ENCODE measurements at regions not wholly inside any gene's neighbourhood (a gene's known extent, or its start where the extent isn't known, plus 50 kb on each side); places are given as distances from the start of the nearest gene placed in this dataset.

GRCh38 chr9:106450549-106450948 lies 412.4 kb upstream of the ZNF462 start (continued):
- TF ChIP-seq, protein P1, sequence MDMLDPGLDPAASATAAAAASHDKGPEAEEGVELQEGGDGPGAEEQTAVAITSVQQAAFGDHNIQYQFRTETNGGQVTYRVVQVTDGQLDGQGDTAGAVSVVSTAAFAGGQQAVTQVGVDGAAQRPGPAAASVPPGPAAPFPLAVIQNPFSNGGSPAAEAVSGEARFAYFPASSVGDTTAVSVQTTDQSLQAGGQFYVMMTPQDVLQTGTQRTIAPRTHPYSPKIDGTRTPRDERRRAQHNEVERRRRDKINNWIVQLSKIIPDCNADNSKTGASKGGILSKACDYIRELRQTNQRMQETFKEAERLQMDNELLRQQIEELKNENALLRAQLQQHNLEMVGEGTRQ (CRISPR knock-in tag; IDR thresholded peaks at IDR 0.05): no peak
- TF ChIP-seq, protein P2, sequence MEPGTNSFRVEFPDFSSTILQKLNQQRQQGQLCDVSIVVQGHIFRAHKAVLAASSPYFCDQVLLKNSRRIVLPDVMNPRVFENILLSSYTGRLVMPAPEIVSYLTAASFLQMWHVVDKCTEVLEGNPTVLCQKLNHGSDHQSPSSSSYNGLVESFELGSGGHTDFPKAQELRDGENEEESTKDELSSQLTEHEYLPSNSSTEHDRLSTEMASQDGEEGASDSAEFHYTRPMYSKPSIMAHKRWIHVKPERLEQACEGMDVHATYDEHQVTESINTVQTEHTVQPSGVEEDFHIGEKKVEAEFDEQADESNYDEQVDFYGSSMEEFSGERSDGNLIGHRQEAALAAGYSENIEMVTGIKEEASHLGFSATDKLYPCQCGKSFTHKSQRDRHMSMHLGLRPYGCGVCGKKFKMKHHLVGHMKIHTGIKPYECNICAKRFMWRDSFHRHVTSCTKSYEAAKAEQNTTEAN (CRISPR knock-in tag; IDR thresholded peaks at IDR 0.05): no peak
- TF ChIP-seq E2F4 (CRISPR knock-in tag; IDR thresholded peaks at IDR 0.05; ENCODE audit: borderline replicate concordance, low read depth): no peak
- no peak for TF ChIP-seq ATF2 (CRISPR knock-in tag; IDR thresholded peaks at IDR 0.05; ENCODE audit: borderline replicate concordance, low read depth)
- no peak for TF ChIP-seq CBFB (CRISPR knock-in tag; IDR thresholded peaks at IDR 0.05; ENCODE audit: low read depth)
- TF ChIP-seq SMAD4 (CRISPR knock-in tag; IDR thresholded peaks at IDR 0.05): no peak
- TF ChIP-seq ZNF219 (CRISPR knock-in tag; IDR thresholded peaks at IDR 0.05; ENCODE audit: borderline replicate concordance): no peak
- TF ChIP-seq ZNF671 (CRISPR knock-in tag; IDR thresholded peaks at IDR 0.05): no peak
- TF ChIP-seq NFE2L1 (CRISPR knock-in tag; IDR thresholded peaks at IDR 0.05): no peak
- no peak for TF ChIP-seq PRRX2 (CRISPR knock-in tag; IDR thresholded peaks at IDR 0.05)

GRCh38 chr9:106451223-106451622 lies 411.7 kb upstream of the ZNF462 start:
- Mint-ChIP-seq H3K27me3 (ENCODE audit: low read depth) (no peaks in the 10 kb centered on the region), H3K9me3 (peaks cover 8% of the 10 kb centered on the region; the same call in 1 of the 2 replicates), H3K4me1 (peaks cover 12% of the 10 kb centered on the region), H3K36me3 (no peaks in the 10 kb centered on the region), H3K27ac (no peak overlapping the region), H3K4me3 (no peak overlapping the region)
- DNase-seq (ENCODE audit: low spot score) (no peak), ATAC-seq (no peak)
- ChIA-PET POLR2A (no interaction called here), CTCF (interaction anchor here (1.1 kb wide), 1 partner anchor 570 kb away, joined by 3 read pairs; no protein-coding TSS in a partner anchor)
- TF ChIP-seq, protein P3, sequence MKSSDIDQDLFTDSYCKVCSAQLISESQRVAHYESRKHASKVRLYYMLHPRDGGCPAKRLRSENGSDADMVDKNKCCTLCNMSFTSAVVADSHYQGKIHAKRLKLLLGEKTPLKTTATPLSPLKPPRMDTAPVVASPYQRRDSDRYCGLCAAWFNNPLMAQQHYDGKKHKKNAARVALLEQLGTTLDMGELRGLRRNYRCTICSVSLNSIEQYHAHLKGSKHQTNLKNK (CRISPR knock-in tag; IDR thresholded peaks at IDR 0.05): no peak
- TF ChIP-seq FOXK1 (CRISPR knock-in tag; IDR thresholded peaks at IDR 0.05): no peak
- TF ChIP-seq TP53 (CRISPR knock-in tag; IDR thresholded peaks at IDR 0.05): no peak
- no peak for TF ChIP-seq ZNF416 (CRISPR knock-in tag; IDR thresholded peaks at IDR 0.05)
- no peak for TF ChIP-seq NFYB (CRISPR knock-in tag; conservative IDR thresholded peaks at IDR 0.05; ENCODE audit: low read depth)
- TF ChIP-seq ZNF138 (CRISPR knock-in tag; conservative IDR thresholded peaks at IDR 0.05): no peak
- TF ChIP-seq NFE2L1 (CRISPR knock-in tag; IDR thresholded peaks at IDR 0.05): no peak
- TF ChIP-seq FOXJ3 (CRISPR knock-in tag; IDR thresholded peaks at IDR 0.05; ENCODE audit: borderline replicate concordance): no peak
- TF ChIP-seq, protein P4, sequence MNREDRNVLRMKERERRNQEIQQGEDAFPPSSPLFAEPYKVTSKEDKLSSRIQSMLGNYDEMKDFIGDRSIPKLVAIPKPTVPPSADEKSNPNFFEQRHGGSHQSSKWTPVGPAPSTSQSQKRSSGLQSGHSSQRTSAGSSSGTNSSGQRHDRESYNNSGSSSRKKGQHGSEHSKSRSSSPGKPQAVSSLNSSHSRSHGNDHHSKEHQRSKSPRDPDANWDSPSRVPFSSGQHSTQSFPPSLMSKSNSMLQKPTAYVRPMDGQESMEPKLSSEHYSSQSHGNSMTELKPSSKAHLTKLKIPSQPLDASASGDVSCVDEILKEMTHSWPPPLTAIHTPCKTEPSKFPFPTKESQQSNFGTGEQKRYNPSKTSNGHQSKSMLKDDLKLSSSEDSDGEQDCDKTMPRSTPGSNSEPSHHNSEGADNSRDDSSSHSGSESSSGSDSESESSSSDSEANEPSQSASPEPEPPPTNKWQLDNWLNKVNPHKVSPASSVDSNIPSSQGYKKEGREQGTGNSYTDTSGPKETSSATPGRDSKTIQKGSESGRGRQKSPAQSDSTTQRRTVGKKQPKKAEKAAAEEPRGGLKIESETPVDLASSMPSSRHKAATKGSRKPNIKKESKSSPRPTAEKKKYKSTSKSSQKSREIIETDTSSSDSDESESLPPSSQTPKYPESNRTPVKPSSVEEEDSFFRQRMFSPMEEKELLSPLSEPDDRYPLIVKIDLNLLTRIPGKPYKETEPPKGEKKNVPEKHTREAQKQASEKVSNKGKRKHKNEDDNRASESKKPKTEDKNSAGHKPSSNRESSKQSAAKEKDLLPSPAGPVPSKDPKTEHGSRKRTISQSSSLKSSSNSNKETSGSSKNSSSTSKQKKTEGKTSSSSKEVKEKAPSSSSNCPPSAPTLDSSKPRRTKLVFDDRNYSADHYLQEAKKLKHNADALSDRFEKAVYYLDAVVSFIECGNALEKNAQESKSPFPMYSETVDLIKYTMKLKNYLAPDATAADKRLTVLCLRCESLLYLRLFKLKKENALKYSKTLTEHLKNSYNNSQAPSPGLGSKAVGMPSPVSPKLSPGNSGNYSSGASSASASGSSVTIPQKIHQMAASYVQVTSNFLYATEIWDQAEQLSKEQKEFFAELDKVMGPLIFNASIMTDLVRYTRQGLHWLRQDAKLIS (CRISPR knock-in tag; IDR thresholded peaks at IDR 0.05; ENCODE audit: borderline replicate concordance): no peak
- TF ChIP-seq, protein P5, sequence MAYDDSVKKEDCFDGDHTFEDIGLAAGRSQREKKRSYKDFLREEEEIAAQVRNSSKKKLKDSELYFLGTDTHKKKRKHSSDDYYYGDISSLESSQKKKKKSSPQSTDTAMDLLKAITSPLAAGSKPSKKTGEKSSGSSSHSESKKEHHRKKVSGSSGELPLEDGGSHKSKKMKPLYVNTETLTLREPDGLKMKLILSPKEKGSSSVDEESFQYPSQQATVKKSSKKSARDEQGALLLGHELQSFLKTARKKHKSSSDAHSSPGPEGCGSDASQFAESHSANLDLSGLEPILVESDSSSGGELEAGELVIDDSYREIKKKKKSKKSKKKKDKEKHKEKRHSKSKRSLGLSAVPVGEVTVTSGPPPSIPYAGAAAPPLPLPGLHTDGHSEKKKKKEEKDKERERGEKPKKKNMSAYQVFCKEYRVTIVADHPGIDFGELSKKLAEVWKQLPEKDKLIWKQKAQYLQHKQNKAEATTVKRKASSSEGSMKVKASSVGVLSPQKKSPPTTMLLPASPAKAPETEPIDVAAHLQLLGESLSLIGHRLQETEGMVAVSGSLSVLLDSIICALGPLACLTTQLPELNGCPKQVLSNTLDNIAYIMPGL (CRISPR knock-in tag; IDR thresholded peaks at IDR 0.05): no peak
- no peak for TF ChIP-seq ATF2 (CRISPR knock-in tag; IDR thresholded peaks at IDR 0.05; ENCODE audit: borderline replicate concordance, low read depth)
- TF ChIP-seq RORB (CRISPR knock-in tag; IDR thresholded peaks at IDR 0.05): no peak
- TF ChIP-seq HMGA2 (CRISPR knock-in tag; IDR thresholded peaks at IDR 0.05): no peak
- TF ChIP-seq, protein P6, sequence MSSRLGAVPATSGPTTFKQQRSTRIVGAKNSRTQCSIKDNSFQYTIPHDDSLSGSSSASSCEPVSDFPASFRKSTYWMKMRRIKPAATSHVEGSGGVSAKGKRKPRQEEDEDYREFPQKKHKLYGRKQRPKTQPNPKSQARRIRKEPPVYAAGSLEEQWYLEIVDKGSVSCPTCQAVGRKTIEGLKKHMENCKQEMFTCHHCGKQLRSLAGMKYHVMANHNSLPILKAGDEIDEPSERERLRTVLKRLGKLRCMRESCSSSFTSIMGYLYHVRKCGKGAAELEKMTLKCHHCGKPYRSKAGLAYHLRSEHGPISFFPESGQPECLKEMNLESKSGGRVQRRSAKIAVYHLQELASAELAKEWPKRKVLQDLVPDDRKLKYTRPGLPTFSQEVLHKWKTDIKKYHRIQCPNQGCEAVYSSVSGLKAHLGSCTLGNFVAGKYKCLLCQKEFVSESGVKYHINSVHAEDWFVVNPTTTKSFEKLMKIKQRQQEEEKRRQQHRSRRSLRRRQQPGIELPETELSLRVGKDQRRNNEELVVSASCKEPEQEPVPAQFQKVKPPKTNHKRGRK (CRISPR knock-in tag; IDR thresholded peaks at IDR 0.05; ENCODE audit: borderline replicate concordance): no peak

All from WTC11 (cell line).